Umbilical cord (tissue), 1 donor: ENCODE measurements at regions not wholly inside any gene's neighbourhood (a gene's known extent, or its start where the extent isn't known, plus 50 kb on each side); places are given as distances from the start of the nearest gene placed in this dataset.

Source experiments
- DNase-seq: peaks from one replicate; pipeline ENCODE4 v3.0.0-alpha.2; 2015; ENCODE audit warnings: low spot score

- DNase-seq = no peak
These were observed 200.8 kb downstream of the PLK2 start for GRCh38 chr5:58258984-58259684.

- DNase-seq = no peak
These were observed 203.9 kb downstream of the PLK2 start for GRCh38 chr5:58255970-58256369.

GRCh38 chr5:58255386-58255785, 204.5 kb downstream of the PLK2 start:
- DNase-seq = no peak

DNA sequence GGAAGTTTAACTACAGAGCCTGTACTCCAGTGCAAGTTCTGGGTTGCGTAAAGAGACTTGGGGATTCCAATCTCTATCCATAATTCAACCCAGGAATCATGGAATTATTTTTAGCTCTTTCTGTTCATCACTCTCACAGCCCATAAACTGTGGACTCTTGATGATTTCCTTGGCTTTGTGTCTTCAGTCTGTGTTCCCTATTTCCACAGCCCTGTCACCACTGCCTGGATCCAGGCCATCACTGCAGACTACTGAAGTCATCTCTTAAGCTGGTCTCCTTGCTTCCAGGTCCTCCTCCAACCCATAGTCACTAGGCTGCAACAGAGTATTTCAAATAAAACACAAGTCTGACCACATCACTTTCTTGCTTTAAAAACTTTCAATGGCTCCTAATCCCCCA, 211.7 kb downstream of the PLK2 start:
- no peak for DNase-seq

DNA sequence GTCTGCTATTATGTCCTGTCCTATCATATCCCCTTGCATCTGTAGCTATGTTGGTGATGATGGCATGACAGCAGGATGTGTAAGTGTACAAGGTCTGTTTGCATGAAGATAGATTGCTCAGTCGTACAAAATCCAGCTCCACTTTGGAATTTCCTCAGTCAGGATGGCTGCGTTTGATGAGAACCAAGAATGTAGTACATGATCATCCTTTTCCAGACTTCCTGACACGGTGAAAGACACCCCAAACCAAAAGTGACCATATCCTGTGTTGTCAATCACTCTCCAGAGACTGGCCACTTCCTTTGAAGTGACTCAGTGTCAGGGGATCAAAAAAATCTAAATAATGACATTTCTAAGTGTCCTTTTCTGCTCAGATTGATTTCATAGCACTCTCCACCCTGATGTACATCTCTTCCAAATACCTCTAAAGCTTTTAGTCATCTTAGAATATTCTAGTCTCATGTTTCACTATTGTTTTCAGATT, 213.4 kb downstream of the PLK2 start:
- DNase-seq = no peak

DNA sequence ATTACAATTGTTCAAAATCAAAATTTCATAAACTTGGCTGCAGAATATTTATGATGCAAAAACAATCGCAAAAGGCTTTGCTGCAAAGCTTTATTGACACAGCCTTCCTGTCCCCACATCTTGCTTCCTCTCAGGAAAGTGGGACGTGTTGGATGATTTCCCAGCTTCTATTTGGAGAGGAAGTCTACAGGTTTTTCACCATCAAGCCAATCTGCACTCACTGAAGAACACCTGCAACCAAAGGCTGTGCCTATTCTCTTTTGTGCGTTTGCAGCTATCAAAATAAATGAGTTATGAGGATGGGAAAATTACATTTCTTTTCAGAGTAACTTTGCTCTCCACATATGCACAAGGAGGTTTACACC, 214.4 kb downstream of the PLK2 start:
- DNase-seq = peak; percentile 26

GRCh38 chr5:58244819-58245475, 214.9 kb downstream of the PLK2 start:
- no peak for DNase-seq

GRCh38 chr5:58241389-58241788, 218.5 kb downstream of the PLK2 start:
- DNase-seq = no peak

DNA sequence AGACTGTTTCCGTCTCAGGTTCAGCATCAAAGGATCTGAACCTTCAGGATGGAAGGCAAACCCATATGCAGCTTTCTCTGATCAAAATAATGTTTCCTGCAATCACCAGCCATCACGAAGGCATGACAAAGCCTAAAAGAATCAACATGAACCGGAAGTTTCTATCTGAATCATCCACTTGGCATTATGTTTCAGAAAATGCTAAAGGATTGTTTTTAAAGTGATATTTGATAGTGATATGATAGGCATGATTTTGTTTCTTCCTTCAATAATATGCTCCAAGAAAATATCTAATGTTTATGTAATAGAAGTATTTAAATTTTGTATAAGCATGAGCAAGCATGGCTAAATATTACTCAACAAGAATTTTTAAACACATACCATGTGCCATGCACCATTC, 219.6 kb downstream of the PLK2 start:
- no peak for DNase-seq

DNA sequence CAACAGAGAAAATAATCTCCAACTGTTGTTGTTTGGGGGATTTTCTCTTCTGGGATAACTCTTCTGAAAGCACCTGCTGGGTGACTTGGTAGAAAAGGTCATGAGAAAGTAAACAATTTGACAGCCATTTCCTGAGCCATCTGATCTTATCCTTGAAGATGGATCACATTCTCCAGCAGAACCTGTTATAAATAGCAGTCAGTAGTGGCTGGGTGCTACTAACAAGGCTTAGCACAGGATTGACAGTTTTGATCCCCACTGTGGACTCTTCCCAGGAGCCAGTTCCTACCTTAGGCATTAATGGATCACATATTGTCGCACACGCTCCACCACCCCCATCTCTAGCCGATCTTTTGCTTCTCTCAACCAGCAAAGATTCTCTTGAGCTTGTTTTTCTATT, 220.2 kb downstream of the PLK2 start:
- no peak for DNase-seq

DNA sequence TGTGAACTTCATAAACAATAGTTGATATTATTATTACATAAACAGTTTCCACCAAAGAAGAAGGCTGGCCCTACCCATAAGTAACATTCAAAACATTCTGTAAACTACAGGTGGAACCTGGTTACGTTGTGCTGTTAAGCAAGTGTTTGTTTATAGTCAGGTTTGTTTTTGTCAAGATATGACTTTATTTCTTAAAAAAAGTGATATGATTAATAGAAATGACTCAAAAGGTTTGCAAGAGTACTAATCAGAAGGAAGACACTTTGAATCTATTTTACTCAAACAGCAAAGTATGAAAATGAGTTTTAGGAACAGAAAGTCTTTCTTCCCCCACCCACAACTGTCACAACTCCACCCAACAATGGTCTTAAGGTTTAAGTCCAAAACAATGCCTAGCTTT, 220.8 kb downstream of the PLK2 start:
- no peak for DNase-seq

DNA sequence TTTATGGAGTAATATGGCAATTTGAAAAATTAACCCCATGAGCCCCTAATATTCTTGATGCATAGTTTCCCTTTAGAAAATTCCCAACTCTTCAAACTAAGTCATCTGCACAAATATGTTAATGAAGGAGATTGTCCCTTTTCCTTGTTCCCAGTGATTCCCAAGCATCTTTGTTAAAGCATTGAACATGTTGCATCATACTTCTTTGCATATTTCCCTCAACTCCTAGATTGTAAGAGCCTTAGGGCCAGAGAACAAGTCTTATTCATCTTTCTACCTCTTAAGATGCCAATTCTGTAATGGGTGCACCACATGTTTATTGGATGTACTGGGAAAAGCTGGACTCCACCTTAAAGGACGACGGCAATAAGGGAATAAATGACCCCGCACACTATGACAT, 223.4 kb downstream of the PLK2 start:
- DNase-seq = no peak

DNA sequence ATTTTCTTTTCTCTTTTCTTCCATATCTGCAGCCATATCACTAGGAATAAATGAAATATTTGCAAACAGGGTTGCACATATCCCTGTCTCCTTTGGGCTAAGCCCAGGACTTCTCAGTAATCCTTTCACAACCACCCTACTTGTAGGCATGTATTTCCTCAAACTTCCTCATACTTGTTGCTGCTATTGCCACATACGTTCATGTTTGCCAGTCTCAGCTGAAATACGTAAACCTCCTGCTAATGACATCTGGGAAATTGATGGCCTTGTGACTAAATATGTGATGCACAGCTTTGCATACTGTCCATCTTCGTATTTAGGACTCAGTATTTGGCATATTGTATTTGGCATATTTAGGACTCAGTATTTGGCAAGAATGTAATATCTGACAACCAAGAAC, 224.6 kb downstream of the PLK2 start:
- peak; percentile 76 for DNase-seq

DNA sequence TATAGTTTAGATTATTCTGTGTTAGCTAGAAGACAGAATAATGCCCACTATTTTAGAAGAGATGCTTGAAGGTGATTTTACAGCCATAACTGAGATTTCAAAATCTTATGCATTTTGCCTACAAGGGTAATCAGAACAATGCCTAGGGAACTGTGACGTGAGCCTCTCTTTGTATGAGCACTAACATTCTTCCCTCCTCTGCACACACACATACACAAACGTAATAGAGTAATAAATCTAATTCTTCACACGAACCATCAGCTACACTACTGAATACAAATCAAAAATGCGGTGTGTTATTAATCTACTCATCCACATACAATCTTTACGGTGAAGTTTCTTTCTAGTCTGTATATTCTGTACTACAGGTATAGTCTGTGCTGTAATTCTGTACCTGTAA, 227.8 kb downstream of the PLK2 start:
- no peak for DNase-seq

DNA sequence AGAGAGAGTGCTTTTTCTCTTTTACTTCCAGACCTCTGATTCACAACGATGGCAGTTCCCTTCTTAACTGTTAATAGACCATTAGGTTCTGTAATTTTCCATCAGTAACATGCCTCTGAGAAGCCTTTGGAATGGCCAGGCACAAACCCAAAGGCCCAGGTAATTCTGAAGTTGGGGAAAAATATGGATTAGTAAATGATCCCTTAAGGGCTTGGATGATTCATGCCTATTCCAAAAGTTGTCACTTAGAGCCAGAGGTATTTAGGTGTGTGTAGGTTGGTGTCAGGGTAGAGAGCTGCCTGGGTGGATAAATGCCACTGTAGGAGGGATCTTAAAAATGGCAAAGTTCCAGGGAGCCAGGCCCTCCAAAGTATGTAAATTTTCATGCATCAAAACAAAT, 228.8 kb downstream of the PLK2 start:
- no peak for DNase-seq

- no peak for DNase-seq
These were observed 231.0 kb downstream of the PLK2 start for GRCh38 chr5:58228896-58229295.

GRCh38 chr5:58227858-58228257, 232.0 kb downstream of the PLK2 start:
- no peak for DNase-seq

GRCh38 chr5:58224661-58225060, 235.2 kb downstream of the PLK2 start:
- DNase-seq = no peak

DNA sequence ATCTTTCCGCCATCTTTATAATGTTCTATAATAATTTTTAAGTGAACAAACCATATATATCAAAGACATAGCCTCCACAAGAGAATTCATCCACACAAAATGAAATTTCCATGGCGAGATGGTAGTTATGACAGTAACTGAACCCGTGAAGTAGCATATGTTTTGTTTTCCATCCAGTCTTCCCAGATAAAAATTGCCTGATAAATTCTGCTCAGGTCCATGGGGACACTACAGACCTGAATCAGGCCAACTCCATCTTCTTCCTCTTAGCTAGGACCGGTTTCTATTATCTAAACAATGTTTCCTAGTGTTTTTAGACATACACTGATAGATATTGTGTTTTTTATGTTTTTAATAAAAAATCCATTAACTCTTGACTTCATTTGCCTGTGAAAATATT, 235.7 kb downstream of the PLK2 start:
- no peak for DNase-seq

GRCh38 chr5:58215364-58215763, 244.5 kb downstream of the PLK2 start:
- no peak for DNase-seq

GRCh38 chr5:58211441-58211840, 248.4 kb downstream of the PLK2 start:
- DNase-seq = peak; percentile 30

GRCh38 chr5:58208674-58209073, 251.2 kb downstream of the PLK2 start:
- DNase-seq = no peak

DNA sequence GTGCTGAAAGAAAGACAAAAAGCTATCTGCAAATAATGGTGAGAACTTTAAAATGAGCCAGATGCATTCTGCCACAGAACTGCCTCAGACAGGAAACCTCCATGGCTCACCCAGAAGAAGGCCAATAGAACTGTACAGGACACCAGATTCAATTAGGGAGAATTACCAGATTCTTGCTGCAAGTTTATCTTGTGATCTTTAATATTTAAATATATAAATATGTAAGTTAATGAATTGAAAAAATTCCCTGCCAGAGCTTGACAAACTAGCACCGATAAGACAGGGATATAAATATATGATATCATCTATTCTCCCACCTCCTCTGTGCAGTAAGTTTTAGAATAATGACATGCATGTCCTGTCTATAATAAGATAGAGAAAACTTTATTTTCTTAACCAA, 252.8 kb downstream of the PLK2 start:
- DNase-seq = no peak

GRCh38 chr5:58204966-58205365, 254.9 kb downstream of the PLK2 start:
- no peak for DNase-seq
